ENCODE measurements at regions not wholly inside any gene's neighbourhood (a gene's known extent, or its start where the extent isn't known, plus 50 kb on each side); places are given as distances from the start of the nearest gene placed in this dataset.

DNA sequence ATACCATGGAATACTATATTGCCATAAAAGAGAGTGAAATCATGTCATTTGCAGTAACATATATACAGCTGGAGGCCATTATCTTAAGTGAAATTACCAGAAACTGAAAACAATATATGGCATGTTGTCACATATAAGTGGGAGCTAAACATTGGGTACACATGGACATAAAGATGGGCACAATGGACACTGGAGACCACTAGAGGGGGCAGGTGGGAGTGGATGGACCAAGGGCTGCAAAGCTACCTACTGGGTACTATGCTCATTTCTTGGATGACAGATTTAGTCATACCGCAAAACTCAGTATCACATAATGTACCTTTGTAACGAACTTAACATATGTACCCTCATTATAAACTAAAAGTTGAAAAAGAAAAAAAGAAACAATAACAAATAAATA is 1167.6 kb downstream of the NXPH1 start:
- ChIA-PET CTCF (interaction anchor here (0.7 to 0.8 kb wide), 2 partner anchors 9 to 1918 kb away, joined by 3 read pairs; no protein-coding TSS in a partner anchor), POLR2A (no interaction called here)
- H3K4me1 ChIP-seq (ENCODE audit: control insufficient read depth, insufficient read depth, low read length), result no peaks in the 10 kb centered on the region
- TF ChIP-seq ZNF624 (tag by site-specific recombination; IDR thresholded peaks at IDR 0.05) (no peak), ZNF169 (tag by site-specific recombination; IDR thresholded peaks at IDR 0.05) (no peak), REPIN1 (tag by site-specific recombination; IDR thresholded peaks at IDR 0.05; ENCODE audit: low read depth) (no peak), ZNF324 (tag by site-specific recombination; IDR thresholded peaks at IDR 0.05) (no peak), ZNF239 (tag by site-specific recombination; IDR thresholded peaks at IDR 0.05) (no peak), MEIS1 (CRISPR knock-in tag; IDR thresholded peaks at IDR 0.05; ENCODE audit: borderline replicate concordance) (no peak), ZNF362 (tag by site-specific recombination; IDR thresholded peaks at IDR 0.05) (no peak), ZNF521 (tag by site-specific recombination; IDR thresholded peaks at IDR 0.05) (no peak), ZNF626 (tag by site-specific recombination; IDR thresholded peaks at IDR 0.05) (no peak), OVOL3 (tag by site-specific recombination; IDR thresholded peaks at IDR 0.05) (no peak), KLF1 (tag by site-specific recombination; IDR thresholded peaks at IDR 0.05) (no peak), ZNF398 (tag by site-specific recombination; IDR thresholded peaks at IDR 0.05) (no peak), ZBTB20 (tag by site-specific recombination; IDR thresholded peaks at IDR 0.05) (no peak), ZNF514 (tag by site-specific recombination; IDR thresholded peaks at IDR 0.05) (no peak), BCL11A (tag by site-specific recombination; IDR thresholded peaks at IDR 0.05; ENCODE audit: low read depth) (no peak), ZNF549 (tag by site-specific recombination; IDR thresholded peaks at IDR 0.05) (no peak), ZNF302 (tag by site-specific recombination; IDR thresholded peaks at IDR 0.05; ENCODE audit: low read depth) (no peak), ZNF335 (tag by site-specific recombination; conservative IDR thresholded peaks at IDR 0.05) (no peak), ZFP3 (tag by site-specific recombination; IDR thresholded peaks at IDR 0.05; ENCODE audit: low read depth) (no peak), KLF10 (tag by site-specific recombination; IDR thresholded peaks at IDR 0.05) (no peak)
- no peaks in the 10 kb centered on the region for H3K9me3 ChIP-seq (ENCODE audit: control insufficient read depth, insufficient read depth, low read depth, low read length)
- no peak overlapping the region for H3K27ac ChIP-seq (ENCODE audit: extremely low read depth, low read depth, low read length)
- H3K36me3 ChIP-seq (ENCODE audit: control insufficient read depth in 2 of 2, insufficient read depth in 1 of 2, low read length in 2 of 2), result no peaks in the 10 kb centered on the region
- no peak overlapping the region for H3K4me3 ChIP-seq (ENCODE audit: low read depth, low read length)

GRCh38 chr7:9603291-9603690 is 1169.9 kb downstream of the NXPH1 start:
- H3K9me3 ChIP-seq (ENCODE audit: control insufficient read depth, insufficient read depth, low read depth, low read length), result no peaks in the 10 kb centered on the region
- no peak overlapping the region for H3K4me3 ChIP-seq (ENCODE audit: low read depth, low read length)
- ChIA-PET POLR2A (no interaction called here), CTCF (no interaction called here)
- H3K36me3 ChIP-seq (ENCODE audit: control insufficient read depth in 2 of 2, insufficient read depth in 1 of 2, low read length in 2 of 2), result no peaks in the 10 kb centered on the region
- H3K4me1 ChIP-seq (ENCODE audit: control insufficient read depth, insufficient read depth, low read length), result no peaks in the 10 kb centered on the region
- no peak overlapping the region for H3K27ac ChIP-seq (ENCODE audit: extremely low read depth, low read depth, low read length)
- no peak for TF ChIP-seq ZNF473 (tag by site-specific recombination; IDR thresholded peaks at IDR 0.05)
- no peak for TF ChIP-seq KLF7 (tag by site-specific recombination; IDR thresholded peaks at IDR 0.05; ENCODE audit: borderline replicate concordance)
- TF ChIP-seq, protein P1, sequence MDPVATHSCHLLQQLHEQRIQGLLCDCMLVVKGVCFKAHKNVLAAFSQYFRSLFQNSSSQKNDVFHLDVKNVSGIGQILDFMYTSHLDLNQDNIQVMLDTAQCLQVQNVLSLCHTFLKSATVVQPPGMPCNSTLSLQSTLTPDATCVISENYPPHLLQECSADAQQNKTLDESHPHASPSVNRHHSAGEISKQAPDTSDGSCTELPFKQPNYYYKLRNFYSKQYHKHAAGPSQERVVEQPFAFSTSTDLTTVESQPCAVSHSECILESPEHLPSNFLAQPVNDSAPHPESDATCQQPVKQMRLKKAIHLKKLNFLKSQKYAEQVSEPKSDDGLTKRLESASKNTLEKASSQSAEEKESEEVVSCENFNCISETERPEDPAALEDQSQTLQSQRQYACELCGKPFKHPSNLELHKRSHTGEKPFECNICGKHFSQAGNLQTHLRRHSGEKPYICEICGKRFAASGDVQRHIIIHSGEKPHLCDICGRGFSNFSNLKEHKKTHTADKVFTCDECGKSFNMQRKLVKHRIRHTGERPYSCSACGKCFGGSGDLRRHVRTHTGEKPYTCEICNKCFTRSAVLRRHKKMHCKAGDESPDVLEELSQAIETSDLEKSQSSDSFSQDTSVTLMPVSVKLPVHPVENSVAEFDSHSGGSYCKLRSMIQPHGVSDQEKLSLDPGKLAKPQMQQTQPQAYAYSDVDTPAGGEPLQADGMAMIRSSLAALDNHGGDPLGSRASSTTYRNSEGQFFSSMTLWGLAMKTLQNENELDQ (tag by site-specific recombination; IDR thresholded peaks at IDR 0.05; ENCODE audit: low read depth), result no peak
- no peak for TF ChIP-seq ZNF629 (tag by site-specific recombination; IDR thresholded peaks at IDR 0.05)
- TF ChIP-seq ZSCAN16 (tag by site-specific recombination; IDR thresholded peaks at IDR 0.05), result no peak
- no peak for TF ChIP-seq ZNF670 (tag by site-specific recombination; IDR thresholded peaks at IDR 0.05; ENCODE audit: low read depth)
- TF ChIP-seq, protein P2, sequence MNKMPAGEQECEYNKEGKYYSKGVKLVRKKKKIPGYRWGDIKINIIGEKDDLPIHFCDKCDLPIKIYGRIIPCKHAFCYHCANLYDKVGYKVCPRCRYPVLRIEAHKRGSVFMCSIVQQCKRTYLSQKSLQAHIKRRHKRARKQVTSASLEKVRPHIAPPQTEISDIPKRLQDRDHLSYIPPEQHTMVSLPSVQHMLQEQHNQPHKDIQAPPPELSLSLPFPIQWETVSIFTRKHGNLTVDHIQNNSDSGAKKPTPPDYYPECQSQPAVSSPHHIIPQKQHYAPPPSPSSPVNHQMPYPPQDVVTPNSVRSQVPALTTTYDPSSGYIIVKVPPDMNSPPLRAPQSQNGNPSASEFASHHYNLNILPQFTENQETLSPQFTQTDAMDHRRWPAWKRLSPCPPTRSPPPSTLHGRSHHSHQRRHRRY (tag by site-specific recombination; IDR thresholded peaks at IDR 0.05), result no peak
- TF ChIP-seq ZNF654 (tag by site-specific recombination; IDR thresholded peaks at IDR 0.05; ENCODE audit: low read depth), result no peak
- TF ChIP-seq ZNF785 (tag by site-specific recombination; IDR thresholded peaks at IDR 0.05), result no peak
- TF ChIP-seq ZNF596 (tag by site-specific recombination; IDR thresholded peaks at IDR 0.05), result no peak
- no peak for TF ChIP-seq ZNF510 (tag by site-specific recombination; IDR thresholded peaks at IDR 0.05; ENCODE audit: insufficient replicate concordance)

Measured in HEK293 (cell line).